SK-N-DZ (cell line): ENCODE measurements at regions not wholly inside any gene's neighbourhood (a gene's known extent, or its start where the extent isn't known, plus 50 kb on each side); places are given as distances from the start of the nearest gene placed in this dataset.
"Not testable (repeated sequence)": the region's sequence is repeated elsewhere in the genome, so short reads cannot be mapped to it uniquely, and the experiment has no call there.

Experiments
- DNase-seq: peaks from one replicate; pipeline ENCODE4 v3.0.0-alpha.2; 2015; ENCODE audit warnings: low spot score

DNA sequence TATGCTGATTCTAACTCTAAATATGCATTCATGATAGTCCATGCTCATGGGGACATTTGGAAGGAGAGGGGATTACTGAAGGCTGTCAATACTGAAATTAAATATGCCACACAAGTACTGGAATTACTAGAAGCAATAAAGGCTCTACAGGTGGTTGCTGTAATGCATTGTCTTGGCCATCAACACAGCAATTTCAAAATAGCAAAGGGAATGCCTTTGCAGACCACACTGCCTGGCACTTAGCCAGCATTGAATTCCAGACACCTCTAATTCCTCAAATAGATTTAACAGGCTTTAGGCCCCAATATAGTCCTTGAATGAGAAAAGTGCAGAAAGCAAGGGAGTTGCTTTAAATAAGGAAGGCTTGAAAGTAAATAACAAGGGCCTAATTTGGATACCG lies 115.8 kb upstream of the PLCL2 start:
- no peak for DNase-seq

DNA sequence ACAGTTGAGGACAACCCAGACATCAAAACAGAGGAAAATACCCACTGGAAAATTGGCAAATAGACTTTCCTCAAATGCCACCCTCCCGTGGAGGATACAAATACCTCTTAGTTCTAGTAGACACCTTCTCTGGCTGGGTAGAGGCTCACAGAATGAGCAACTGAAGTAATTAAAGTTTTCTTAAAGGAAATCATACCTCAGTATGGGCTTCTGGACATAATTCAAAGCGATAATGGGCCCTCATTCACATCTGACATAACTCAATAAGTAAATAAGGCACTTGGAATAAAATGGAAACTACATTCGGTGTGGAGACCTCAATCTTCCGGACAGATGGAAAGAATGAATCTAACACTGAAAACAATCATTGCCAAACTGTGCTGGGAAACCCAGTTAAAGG lies 115.2 kb upstream of the PLCL2 start:
- DNase-seq = no peak

- DNase-seq = no peak
Observed at GRCh38 chr3:16770021-16770420, 114.7 kb upstream of the PLCL2 start.

- no peak for DNase-seq
Observed at GRCh38 chr3:16770792-16771191, 114.0 kb upstream of the PLCL2 start.

DNA sequence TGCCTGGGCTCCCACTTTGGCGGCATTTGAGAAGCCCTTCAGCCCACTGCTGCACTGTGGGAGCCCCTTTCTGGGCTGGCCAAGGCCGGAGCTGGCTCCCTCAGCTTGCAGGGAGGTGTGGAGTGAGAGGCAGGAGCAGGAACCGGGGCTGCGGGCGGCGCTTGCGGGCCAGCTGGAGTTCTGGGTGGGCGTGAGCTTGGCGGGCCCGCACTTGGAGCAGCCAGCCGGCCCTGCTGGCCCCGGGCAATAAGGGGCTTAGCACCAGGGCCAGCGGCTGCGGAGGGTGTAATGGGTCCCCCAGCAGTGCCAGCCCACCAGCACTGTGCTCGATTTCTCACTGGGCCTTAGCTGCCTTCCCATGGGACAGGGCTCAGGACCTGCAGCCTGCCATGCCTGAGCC lies 111.2 kb upstream of the PLCL2 start:
- not testable (repeated sequence) for DNase-seq

DNA sequence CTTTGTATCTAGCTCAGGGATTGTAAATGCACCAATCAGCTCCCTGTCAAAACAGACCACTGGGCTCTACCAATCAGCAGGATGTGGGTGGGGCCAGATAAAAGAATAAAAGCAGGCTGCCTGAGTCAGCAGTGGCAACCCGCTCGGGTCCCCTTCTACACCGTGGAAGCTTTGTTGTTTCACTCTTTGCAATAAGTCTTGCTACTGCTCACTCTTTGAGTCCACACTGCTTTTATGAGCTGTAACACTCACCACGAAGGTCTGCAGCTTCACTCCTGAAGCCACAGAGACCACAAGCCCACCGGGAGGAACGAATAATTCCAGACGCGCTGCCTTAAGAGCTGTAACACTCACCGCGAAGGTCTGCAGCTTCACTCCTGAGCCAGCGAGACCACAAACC lies 110.2 kb upstream of the PLCL2 start:
- not testable (repeated sequence) for DNase-seq

DNA sequence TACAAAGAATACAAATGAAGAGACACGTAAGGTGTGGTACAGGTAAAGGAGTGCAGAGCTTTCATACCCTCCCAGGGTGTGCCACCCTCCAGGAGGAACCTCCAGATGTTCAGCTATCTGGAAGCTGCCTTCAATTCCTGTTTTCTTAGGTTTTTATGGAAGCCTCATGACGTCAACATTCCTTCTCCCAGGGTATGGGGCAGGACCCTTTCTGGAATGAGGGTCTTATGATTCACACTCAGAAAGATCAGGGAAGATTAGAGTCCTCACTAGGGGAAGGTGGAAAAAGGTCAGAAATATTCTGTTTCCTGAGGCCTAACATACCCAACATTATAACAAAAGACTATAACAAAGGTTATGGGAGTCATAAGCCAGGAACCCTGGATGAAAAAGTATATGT lies 99.8 kb upstream of the PLCL2 start:
- no peak for DNase-seq

GRCh38 chr3:16785465-16785864 lies 99.3 kb upstream of the PLCL2 start:
- no peak for DNase-seq

DNA sequence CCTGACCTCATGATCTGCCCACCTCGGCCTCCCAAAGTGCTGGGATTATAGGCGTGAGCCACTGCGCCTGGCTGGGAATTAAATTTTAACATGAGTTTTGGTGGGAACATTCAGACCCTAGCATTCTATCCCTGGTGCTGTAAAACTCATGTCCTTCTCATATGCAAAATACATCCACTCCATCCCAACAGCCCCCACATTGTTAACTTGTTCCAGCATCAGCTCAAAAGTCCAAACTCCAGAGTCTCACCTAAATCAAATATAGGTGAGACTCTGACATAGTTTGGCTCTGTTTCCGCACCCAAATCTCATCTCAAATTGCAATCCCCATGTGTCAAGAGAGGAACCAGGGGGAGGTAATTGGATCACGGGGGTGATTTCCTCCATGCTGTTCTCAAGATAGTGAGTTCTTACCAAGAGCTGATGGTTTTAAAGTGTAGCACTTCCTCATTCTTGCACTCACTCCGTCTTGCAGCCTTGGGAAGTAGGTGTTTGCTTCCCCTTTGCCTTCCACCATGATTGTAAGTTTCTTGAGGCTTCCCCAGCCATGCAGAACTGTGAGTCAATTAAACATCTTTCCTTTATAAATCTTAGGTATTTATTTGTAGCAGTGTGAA lies 96.2 kb upstream of the PLCL2 start:
- no peak for DNase-seq

DNA sequence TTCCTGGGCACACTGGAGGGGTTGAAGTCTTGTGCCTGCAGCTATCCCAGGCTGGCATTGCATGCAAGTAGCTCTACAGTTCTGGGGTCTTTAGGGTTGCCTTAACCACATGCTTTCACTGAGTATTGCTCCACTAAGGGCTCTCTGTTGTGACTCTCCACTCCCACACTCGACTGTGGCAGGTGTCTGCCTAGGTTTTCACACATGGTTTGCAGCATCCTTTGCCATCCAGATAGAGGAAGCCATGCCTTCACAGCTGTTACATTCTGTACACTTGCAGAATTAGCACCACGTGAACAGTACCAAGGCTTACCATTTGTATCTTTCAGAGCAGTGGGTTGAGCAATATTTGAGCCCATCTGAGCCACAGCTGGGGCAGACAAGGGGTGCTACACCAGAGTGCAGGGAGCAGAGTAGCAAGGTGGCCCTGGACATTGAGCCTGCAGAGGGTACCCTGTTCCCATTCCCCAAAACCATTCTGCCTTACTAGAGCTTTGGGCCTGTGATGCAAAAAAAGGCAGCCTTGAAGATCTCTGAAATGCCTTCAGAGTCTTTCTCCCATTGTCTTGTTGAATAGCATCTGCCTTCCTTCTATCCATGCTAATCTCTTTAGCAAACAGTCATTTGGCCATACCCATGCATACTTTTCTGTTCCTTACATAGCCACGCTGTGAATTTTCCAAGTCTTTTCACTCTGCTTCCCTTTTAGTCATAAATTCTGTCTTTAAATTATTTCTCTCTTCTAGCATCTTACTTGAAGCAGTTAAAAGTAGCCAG lies 95.2 kb upstream of the PLCL2 start:
- DNase-seq = no peak

- no peak for DNase-seq
Observed at GRCh38 chr3:16790432-16791400, 94.0 kb upstream of the PLCL2 start.

DNA sequence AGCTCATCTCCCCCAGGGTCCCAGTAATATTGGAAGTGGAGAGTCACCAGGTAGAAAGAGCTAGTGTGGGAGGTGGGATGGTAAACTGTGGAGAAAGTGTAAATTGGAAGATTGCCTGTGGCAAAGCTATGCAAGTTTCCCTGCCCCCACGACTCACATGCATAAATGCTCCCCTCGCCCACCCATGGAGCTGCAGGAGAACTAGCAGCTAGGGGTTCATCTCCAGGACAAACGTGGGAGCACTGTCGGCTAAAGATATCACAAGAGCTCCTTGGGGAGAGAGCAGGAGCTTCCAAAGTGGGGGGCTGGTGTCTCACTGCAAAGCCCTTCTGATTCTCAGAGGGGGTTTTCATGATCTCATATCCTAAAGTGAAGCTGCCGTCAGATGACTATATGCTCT lies 91.4 kb upstream of the PLCL2 start:
- DNase-seq = no peak

GRCh38 chr3:16794257-16794656 lies 90.5 kb upstream of the PLCL2 start:
- DNase-seq = no peak

DNA sequence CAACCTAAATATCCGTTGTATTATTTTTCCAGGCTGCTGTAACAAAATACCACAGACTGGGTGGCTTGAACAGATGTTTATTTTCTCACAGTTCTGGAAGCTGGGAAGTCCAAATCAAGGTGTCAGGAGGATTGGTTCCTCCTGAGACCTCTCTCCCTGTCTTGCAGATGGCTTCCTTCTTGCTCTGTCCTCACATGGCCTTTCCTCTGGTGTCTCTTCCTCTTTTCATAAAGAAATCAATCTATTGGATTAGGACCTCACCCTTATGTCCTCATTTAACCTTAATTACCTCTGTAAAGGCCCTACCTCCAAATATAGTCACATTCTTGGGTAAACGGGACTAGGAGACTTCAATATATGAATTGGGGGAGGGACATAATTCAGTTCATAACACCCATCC lies 89.2 kb upstream of the PLCL2 start:
- DNase-seq = no peak

GRCh38 chr3:16797831-16798230 lies 86.9 kb upstream of the PLCL2 start:
- DNase-seq = no peak

DNA sequence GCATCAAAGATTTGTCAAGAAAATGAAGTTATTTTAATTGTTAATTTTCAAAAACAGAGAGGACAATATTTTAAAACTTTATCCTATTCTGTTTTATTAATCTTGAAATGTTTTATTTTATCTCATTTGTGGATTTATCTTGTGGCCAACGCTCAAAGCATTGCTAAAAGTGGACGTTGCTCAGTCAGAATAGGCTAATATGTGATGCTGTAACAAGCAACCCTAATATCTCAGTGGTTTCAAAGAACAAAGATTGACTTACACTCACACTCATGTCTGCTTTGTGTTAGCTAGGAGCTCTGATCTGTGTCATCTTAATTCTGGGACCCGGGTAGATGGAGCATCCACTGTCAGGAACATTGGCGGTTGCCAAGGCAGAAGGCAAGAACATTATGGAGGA lies 86.0 kb upstream of the PLCL2 start:
- no peak for DNase-seq

GRCh38 chr3:16800361-16800760 lies 84.4 kb upstream of the PLCL2 start:
- no peak for DNase-seq

DNA sequence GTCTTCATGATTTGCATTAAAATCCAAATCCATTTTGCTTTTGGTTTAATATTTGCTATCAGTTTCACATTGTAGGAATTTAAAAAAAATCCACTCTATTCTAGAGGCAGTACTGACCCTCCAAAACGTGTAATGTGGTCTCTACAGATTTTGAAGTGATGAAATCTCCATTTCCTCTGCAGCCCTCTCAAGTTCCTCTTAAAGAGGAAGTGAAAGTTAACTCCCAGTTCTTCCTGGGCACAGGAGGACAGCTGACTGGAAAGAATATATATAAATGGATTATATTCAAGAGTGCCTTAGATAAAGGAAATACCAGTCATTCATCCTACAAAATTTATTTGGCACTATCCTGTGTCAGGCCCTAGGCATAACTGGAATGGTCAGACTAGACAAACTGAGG lies 83.5 kb upstream of the PLCL2 start:
- no peak for DNase-seq

DNA sequence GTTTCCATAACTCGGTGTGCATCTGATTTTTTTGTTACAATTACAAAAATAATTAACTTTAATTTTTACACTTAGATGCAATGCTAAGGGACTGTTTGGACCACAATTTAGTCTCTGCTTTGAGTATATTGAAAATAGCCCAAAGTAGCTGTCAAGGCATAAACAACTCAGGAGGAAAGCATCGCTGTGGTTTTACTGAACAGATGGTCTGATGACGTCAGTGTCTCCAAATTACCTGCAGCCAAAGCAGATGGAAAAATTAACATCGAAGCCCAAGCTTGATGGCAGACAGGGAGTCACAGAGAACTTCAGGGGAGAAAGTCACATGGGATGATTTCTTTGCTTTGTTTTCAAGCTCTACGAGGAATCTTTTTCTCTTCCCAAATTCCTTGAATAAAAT lies 83.1 kb upstream of the PLCL2 start:
- DNase-seq = peak; percentile 62

DNA sequence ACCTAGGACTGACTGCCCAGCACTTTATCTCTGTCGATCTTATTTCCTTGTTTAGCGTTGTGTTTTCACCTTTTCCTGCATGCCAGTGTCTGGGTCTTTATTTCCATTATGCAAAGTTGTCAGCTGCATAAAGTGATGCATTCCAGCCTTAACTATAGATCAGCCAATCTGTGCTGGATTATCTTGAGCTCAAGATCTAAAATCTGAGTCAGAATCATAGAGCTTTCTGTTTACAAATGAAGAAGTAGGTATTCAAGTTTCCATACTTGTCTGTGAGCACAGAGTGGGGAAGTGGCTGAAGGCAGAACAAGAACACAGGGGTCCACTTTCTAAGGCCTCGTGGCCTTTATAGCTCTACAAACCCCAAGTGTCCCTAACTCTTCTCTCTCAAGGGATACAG lies 82.4 kb upstream of the PLCL2 start:
- DNase-seq = no peak

DNA sequence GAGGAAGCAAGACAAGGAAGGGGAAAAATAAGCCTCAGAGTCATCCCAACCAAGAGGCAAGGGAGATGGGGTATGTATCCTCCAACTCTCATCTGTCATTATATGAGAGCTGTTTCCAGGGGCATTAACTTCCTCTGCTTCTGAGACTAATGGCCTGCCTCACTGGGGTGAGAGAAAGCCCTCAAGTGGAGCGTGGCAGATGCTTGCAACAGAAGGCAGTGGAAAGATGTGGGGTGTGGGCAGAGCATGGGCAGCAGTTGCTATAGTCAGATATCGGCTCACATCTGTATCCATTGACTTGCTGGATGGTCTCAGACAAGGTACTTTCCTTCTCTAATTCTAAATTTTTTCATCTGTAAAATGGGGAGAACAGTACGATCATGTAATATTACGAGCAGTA lies 81.7 kb upstream of the PLCL2 start:
- DNase-seq = no peak

DNA sequence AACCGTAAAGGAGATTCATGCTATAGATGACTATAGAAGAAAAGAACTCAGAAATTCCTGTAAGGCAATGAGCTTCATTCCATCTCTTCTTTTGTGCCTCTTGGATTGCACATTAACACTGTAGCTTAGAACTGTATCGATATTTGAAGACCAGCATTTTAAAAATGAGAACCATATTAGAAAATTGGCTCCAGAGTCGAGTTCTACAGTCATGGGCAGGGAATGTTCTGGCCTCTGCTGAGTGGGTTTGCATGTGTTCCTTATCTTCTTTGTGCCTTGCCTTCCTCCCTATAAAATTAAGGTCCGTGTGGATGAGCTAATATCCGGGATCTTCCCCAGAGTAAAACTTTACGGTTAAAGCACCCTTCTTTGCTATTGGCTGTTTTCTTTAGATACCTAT lies 77.4 kb upstream of the PLCL2 start:
- DNase-seq = no peak
